DND-41 (cell line): ENCODE measurements at regions not wholly inside any gene's neighbourhood (a gene's known extent, or its start where the extent isn't known, plus 50 kb on each side); places are given as distances from the start of the nearest gene placed in this dataset.

Source experiments
- CTCF ChIP-seq: IDR thresholded peaks from 2 replicates; pipeline ENCODE4 v1.5.1; 2012; ENCODE audit warnings: borderline replicate concordance, low read length, moderate library complexity, mild to moderate bottlenecking; ENCODE audit not compliant: poor library complexity, severe bottlenecking; ENCODE audit errors: extremely low read depth
- EZH2 ChIP-seq: IDR thresholded peaks from 3 replicates; pipeline ENCODE4 v1.6.1; 2012; ENCODE audit warnings: borderline replicate concordance, low read depth, mild to moderate bottlenecking, moderate library complexity, low read length, inconsistent platforms; ENCODE audit not compliant: severe bottlenecking

GRCh38 chr18:67597759-67598158, 81.2 kb upstream of the DSEL start:
- TF ChIP-seq CTCF (no peak), EZH2 (no peak)
